ENCODE measurements at regions not wholly inside any gene's neighbourhood (a gene's known extent, or its start where the extent isn't known, plus 50 kb on each side); places are given as distances from the start of the nearest gene placed in this dataset.

DNA sequence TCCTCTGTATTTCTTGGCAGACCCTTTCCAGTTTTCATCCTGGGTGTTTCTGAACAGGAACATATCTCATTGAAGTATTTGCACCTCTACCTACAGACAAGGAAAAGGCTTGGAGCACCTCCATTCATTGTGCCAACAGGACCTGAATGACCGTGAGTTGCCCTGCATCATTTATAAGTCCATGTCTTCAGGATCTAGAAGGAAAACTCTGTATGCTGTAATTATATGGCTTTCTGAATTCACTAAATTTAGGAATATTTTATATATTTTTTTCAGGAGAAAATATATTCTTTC lies 402.3 kb upstream of the SLC14A2 start:
- no peaks in the 10 kb centered on the region for H3K27me3 Mint-ChIP-seq (ENCODE audit: low read depth)
- H3K4me1 Mint-ChIP-seq = no peaks in the 10 kb centered on the region
- H3K9me3 Mint-ChIP-seq = no peaks in the 10 kb centered on the region
- H3K4me3 Mint-ChIP-seq = no peak overlapping the region
- H3K27ac Mint-ChIP-seq = peak overlapping the region in 1 of 3 experiments; percentile 8
- H3K36me3 Mint-ChIP-seq (ENCODE audit: low read depth) = no peaks in the 10 kb centered on the region
- TF ChIP-seq, protein P1, sequence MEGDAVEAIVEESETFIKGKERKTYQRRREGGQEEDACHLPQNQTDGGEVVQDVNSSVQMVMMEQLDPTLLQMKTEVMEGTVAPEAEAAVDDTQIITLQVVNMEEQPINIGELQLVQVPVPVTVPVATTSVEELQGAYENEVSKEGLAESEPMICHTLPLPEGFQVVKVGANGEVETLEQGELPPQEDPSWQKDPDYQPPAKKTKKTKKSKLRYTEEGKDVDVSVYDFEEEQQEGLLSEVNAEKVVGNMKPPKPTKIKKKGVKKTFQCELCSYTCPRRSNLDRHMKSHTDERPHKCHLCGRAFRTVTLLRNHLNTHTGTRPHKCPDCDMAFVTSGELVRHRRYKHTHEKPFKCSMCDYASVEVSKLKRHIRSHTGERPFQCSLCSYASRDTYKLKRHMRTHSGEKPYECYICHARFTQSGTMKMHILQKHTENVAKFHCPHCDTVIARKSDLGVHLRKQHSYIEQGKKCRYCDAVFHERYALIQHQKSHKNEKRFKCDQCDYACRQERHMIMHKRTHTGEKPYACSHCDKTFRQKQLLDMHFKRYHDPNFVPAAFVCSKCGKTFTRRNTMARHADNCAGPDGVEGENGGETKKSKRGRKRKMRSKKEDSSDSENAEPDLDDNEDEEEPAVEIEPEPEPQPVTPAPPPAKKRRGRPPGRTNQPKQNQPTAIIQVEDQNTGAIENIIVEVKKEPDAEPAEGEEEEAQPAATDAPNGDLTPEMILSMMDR (IDR thresholded peaks at IDR 0.05; ENCODE audit: unreplicated experiment in 3 of 3) = peak in 1 of 3 experiments; percentile 30

DNA sequence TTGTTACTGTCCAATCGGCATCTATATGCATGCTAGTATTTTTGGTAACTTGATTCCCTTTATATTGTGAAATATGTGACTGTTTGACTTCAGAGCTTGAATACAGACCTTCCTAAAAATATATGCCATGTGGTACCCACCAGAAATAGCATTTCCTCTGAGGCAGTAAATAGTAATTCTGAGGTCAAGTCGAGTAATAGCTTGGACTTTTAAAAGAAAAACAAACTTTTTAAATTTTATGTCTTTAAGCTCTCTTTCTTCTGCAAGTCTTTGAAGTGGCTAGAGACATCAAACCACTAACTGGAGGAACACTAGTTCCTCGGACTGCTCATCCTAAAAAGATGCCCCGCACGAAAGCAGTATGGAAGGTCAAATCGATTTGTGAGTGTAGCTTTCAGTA lies 396.8 kb upstream of the SLC14A2 start:
- TF ChIP-seq, protein P1 (IDR thresholded peaks at IDR 0.05; ENCODE audit: unreplicated experiment in 3 of 3) = no peak
- Mint-ChIP-seq H3K9me3 (peaks cover 3% of the 10 kb centered on the region), H3K4me1 (peaks cover 13% of the 10 kb centered on the region), H3K27me3 (ENCODE audit: low read depth) (no peaks in the 10 kb centered on the region), H3K36me3 (ENCODE audit: low read depth) (no peaks in the 10 kb centered on the region), H3K27ac (no peak overlapping the region), H3K4me3 (no peak overlapping the region)

DNA sequence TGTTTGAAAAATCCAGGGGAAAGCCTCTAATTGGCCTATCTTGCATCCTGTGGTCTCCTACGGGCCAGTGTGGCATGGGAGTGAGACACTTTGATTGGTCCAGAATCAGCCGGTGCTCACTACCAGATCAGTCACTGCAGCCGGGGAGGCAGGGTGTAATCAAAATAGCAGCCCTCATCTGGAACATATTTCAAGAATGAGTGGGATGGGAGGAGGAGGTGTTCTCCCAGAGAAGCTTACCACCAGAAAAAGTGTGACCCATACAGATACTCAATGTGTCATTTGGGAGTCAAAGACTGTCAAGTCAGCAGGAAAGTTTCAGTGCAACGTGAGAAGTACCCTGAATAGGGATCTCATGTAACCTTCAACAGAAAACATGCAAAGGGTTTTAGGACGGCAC lies 393.9 kb upstream of the SLC14A2 start:
- TF ChIP-seq, protein P1 (IDR thresholded peaks at IDR 0.05; ENCODE audit: unreplicated experiment in 3 of 3) = no peak
- Mint-ChIP-seq H3K4me3 (no peak overlapping the region), H3K9me3 (peaks cover 10% of the 10 kb centered on the region), H3K4me1 (peaks cover 13% of the 10 kb centered on the region), H3K27ac (no peak overlapping the region), H3K36me3 (ENCODE audit: low read depth) (peaks cover 3% of the 10 kb centered on the region), H3K27me3 (ENCODE audit: low read depth) (no peaks in the 10 kb centered on the region)

DNA sequence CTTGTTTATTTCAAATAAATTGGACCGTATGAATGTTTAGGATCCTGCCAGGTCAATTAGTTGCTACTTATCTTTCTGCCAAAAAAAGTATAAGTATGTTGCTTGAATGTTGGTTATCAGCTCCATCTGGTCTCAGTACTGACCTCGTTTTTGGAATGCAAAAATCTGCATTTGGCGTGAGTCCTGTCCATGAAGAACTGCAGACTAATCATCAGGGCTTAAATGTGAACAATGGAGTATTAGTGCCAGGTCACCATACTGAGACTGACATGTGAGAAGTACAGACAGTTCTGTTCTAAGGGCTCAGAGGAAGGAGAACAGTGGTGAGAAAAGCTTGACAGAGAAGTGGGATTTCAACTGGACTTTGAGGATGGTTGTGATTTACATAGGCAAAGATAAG lies 393.1 kb upstream of the SLC14A2 start:
- H3K27ac Mint-ChIP-seq = peak overlapping the region in 1 of 3 experiments; percentile 70
- H3K27me3 Mint-ChIP-seq (ENCODE audit: low read depth) = no peaks in the 10 kb centered on the region
- peaks cover 13% of the 10 kb centered on the region for H3K4me1 Mint-ChIP-seq
- H3K4me3 Mint-ChIP-seq = no peak overlapping the region
- TF ChIP-seq, protein P1 (IDR thresholded peaks at IDR 0.05; ENCODE audit: unreplicated experiment in 3 of 3) = no peak
- peaks cover 3% of the 10 kb centered on the region for H3K36me3 Mint-ChIP-seq (ENCODE audit: low read depth)
- H3K9me3 Mint-ChIP-seq = peaks cover 10% of the 10 kb centered on the region

DNA sequence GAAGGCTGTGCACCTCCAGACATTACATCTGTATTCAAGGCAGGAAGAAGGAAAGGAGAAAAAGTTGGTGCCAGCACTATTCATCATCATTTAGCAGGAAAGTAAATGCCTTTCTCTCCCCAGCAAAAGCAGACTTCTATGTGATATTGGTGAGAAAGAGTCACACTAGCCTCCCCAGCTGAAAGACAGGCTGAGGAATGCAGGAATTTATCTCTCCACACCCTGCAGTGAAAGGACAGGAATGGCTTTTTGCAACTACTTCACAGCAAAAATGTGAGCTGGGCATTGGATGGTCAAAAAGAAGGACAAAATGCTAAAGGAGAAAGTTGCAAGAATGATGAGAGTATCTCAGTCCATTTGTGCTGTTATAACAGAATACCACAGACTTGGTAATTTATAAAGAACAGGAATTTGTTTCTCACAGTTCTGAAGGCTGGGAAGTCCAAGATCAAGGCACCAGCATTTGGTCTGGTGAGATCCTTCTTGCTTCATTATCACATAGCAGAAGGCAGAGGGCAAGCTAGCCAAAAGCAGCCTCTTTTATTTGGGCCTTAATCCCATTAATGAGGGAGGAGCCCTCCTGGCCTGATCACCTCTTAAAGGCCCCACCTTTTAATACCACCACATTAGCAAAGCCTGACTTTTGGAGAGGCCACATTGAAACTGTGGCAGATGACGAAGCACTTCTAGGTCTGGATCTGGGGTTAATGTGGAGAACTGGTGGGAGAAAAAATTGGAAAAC lies 388.1 kb upstream of the SLC14A2 start:
- Mint-ChIP-seq H3K4me3 (no peak overlapping the region), H3K4me1 (peaks cover 4% of the 10 kb centered on the region), H3K36me3 (ENCODE audit: low read depth) (peaks cover 3% of the 10 kb centered on the region), H3K9me3 (peaks cover 12% of the 10 kb centered on the region), H3K27me3 (ENCODE audit: low read depth) (no peaks in the 10 kb centered on the region), H3K27ac (no peak overlapping the region)
- TF ChIP-seq, protein P1 (IDR thresholded peaks at IDR 0.05; ENCODE audit: unreplicated experiment in 3 of 3) = no peak

DNA sequence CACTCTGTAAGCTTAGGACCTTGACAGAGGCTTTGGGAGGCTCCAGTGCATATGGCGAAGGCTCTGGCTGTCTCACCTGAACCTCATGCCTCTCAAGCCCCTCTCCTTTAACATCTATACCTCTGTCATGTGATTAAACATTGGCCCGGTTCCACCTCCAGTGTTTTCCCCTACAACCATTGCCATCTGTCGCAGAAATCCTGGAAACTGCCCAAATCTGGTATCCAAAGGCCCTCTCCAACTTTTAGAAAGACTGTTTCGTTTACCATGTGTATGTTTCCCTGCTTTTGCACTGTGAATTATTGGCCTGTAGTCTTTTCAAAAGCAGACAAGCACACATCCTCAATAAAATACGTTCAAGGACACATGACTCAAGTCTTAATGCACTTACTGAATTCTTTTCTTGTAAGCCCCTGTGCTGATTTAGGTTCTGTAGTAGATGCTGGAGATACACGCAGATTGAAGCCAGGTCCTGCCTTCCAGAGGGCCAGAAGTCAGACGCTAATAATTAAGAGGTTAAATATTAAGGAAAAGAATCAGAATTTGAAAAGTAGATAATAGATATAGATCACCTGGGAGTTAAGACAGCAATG lies 386.4 kb upstream of the SLC14A2 start:
- no peaks in the 10 kb centered on the region for H3K4me1 Mint-ChIP-seq
- TF ChIP-seq, protein P1 (IDR thresholded peaks at IDR 0.05; ENCODE audit: unreplicated experiment in 3 of 3) = no peak
- H3K36me3 Mint-ChIP-seq (ENCODE audit: low read depth) = peaks cover 3% of the 10 kb centered on the region
- peak overlapping the region in 1 of 3 experiments; percentile 68 for H3K27ac Mint-ChIP-seq
- peaks cover 8% of the 10 kb centered on the region for H3K9me3 Mint-ChIP-seq
- no peak overlapping the region for H3K4me3 Mint-ChIP-seq
- no peaks in the 10 kb centered on the region for H3K27me3 Mint-ChIP-seq (ENCODE audit: low read depth)

Data from nephron (organoid).